ENCODE measurements at regions not wholly inside any gene's neighbourhood (a gene's known extent, or its start where the extent isn't known, plus 50 kb on each side); places are given as distances from the start of the nearest gene placed in this dataset.
"Not testable (repeated sequence)": the region's sequence is repeated elsewhere in the genome, so short reads cannot be mapped to it uniquely, and the experiment has no call there.

DNA sequence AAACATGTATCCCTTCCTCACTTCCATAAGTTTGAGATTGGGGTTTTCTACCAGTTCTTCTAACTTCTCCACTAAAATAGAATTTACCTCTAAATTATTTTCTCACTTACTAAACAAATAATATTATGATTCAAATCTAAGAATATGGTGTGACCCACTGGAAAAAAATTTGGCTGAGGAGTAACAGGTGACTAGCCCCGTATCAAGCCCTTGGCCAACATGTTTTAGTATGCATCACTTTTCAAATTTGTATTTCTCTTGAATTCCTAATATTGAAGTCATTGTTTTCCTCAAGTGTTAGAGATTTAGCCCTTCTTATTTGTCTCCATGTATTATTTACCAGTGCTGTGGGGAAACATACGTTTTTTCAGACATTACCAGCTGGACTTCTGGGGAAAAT lies 759.4 kb downstream of the NSUN3 start:
- ATAC-seq (ENCODE audit: poor library complexity), result no peak
- intact Hi-C loops (cut with DNase I), result no loop called here
- DNase-seq, result no peak

DNA sequence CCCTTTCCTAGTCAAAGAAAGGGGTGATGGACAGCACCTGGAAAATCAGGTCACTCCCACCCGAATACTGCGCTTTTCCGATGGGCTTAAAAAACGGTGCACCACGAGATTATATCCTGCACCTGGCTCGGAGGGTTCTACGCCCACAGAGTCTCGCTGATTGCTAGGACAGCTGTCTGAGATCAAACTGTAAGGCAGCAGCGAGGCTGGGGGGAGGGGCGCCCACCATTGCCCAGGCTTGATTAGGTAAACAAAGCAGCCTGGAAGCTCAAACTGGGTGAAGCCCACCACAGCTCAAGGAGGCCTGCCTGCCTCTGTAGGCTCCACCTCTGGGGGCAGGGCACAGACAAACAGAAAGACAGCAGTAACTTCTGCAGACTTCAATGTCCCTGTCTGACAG lies 783.4 kb downstream of the NSUN3 start:
- DNase-seq; ATAC-seq (ENCODE audit: poor library complexity); intact Hi-C loops (cut with DNase I): not testable (repeated sequence)

DNA sequence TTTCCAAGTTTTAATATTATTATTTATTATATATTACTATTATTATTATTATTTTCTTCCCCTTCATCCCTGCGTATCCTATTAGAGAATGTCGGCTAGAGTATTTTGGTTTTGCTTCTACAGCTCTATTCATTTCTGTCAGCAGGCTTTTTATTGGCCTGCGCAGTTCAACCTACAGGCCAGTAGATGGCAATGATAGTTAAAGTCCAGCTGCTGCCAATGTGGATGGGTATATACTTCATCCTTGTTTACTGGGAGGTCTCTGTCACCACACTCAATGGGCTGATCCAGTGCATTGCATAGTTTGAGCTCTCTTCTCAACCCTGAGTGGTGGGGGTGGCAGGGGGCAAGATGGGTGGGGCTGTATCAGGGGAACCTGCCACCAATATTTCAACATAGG lies 799.8 kb downstream of the NSUN3 start:
- intact Hi-C loops (cut with DNase I), result no loop called here
- ATAC-seq (ENCODE audit: poor library complexity) (no peak), DNase-seq (no peak)

DNA sequence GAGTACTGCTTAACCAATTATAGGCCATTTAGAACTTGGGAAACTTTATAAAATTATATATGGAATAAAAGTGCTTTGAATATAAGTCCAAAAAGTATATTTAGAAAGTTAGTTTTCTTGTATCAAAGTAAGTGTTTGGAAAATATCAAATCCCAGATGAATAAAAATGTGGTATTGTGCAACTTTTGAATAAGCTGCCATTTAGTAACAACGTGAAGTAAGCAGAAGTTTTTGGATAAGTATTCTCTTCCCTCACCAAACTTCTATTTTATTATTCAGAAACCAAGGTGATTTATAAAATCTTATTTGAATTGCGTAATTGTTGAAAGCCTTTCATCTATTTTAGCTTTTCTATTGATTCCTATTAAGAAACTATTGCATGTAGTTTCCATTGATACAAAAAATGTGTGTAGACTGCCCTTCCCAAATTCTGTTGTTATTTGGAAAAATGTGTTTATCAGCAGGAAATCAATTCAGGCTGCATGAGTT lies 806.2 kb downstream of the NSUN3 start:
- DNase-seq, result no peak
- ATAC-seq (ENCODE audit: poor library complexity), result peak; percentile 38
- intact Hi-C loops (cut with DNase I), result no loop called here

DNA sequence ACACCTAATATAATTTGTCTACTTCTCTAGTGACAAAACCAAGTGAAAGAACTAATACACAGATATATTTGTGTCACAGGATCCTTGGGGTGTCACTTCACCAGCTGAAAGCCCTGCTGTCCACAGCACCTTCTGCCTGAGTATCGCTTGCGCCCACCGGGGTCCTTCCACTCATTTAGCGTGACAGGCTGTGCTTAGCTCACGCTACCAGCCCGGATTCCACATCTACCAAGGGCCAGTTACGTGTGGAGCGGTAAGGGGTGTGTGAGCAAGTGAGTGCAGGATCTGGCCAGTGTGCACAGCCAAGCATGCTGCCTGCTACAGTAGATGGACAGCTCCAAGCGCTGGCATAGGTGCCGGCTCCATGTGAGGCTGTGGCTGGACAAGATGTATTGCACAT lies 810.9 kb downstream of the NSUN3 start:
- intact Hi-C loops (cut with DNase I), result no loop called here
- no peak for ATAC-seq (ENCODE audit: poor library complexity)

DNA sequence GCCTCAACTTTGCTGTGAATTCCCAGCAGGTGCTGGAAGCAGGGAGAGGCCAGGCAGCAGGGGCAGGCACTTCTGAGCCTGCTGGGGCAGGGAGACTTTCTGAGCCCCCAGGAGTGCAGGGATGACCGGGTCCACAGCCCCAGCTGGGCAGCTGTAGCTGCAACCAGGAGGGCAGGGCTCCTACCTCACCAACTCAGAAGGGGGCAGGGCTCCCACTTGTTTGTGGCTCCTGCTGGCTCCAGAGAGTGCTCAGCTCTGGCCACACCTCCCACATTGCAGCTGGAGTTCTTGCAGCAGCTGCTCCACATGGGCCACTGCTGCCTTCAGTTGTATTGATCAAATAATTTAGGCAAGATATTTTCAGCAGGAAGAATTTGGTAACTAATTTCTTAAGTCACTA lies 812.3 kb downstream of the NSUN3 start:
- intact Hi-C loops (cut with DNase I), result no loop called here
- ATAC-seq (ENCODE audit: poor library complexity) (no peak), DNase-seq (no peak)

More for the DNA sequence above, 810.9 kb downstream of the NSUN3 start:
- no peak for DNase-seq

DNA sequence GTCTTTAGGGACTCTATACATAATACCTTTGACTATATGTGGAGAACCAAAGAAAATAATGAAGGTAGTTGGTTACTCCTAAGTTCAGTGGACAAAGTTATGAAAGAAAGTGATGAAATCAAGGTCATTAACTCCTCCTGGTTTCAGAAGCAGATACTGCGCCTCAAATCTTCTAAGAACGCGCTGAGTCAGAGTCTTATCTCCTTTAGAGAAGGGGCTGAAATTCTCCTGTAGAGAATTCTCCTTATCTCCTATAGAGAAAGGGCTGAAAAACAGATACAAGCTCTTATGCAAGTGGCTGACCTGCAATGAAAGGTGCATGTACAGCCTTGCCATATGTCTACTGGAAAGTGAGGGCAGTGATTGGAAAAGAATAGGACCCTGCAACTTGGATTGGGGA lies 824.2 kb downstream of the NSUN3 start:
- intact Hi-C loops (cut with DNase I), result no loop called here
- DNase-seq, result no peak
- no peak for ATAC-seq (ENCODE audit: poor library complexity)

DNA sequence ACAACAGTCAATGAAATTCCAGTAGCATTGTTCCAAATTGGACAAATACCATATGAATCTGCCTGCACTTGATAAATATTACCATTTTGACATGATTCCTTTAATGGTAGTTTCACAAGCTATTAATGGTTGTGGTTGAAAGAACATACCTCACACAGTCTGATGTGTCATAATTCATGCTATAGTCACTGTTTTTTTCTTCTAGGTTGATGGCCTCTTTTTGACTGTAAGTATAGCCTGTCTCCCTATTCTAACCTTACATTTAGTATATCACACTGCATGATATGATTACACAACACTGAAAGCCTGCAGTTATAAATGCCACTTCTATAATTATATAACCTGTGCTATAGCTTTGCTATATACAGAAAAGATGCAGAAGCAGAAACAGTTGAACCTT lies 834.1 kb downstream of the NSUN3 start:
- intact Hi-C loops (cut with DNase I), result no loop called here
- ATAC-seq (ENCODE audit: poor library complexity), result no peak
- DNase-seq, result no peak

DNA sequence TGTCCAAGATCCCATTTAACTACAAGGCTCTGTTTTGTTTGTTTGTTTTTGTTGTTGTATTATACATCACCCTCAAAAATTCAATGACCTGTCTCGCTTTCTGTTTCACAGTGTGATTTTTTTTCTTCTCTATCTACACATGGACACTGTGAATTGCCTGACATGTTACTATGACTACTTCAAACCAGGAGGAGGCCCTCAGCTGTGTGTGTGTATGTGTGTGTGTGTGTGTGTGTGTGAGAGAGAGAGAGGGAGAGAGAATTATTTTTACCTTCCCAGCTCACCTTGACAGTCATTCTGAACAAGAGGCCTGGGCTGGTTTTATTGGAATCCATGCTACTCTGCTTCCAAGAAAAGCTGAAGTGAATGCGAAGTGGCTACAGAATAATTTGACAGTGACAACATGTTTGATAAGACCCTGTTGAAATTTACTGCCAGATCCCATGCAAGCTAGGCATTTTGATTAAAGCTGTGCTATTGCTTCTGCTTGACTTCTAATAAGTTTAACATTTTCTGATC lies 841.4 kb downstream of the NSUN3 start:
- ATAC-seq (ENCODE audit: poor library complexity) (peak; percentile 45), DNase-seq (no peak)
- intact Hi-C loops (cut with DNase I), result no loop called here

DNA sequence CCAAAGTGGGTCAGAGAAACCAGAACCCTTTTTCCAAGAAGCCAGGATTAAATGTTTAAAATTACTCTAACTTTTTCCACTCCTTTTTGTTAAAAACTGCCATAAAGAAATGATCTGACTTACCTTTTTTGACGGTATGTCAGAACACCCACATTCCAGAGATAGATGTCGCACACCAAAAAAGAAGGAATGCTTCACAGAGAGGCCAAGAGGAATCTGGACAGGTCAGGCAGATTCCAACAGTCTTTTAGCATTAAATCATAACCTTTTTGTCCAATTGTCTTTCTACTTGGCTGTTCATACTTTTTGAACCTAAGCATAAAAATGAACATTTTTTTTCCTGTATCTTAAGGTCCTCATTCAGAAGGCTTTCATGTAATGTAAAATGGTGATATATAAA lies 846.9 kb downstream of the NSUN3 start:
- intact Hi-C loops (cut with DNase I), result no loop called here
- DNase-seq, result no peak
- no peak for ATAC-seq (ENCODE audit: poor library complexity)

DNA sequence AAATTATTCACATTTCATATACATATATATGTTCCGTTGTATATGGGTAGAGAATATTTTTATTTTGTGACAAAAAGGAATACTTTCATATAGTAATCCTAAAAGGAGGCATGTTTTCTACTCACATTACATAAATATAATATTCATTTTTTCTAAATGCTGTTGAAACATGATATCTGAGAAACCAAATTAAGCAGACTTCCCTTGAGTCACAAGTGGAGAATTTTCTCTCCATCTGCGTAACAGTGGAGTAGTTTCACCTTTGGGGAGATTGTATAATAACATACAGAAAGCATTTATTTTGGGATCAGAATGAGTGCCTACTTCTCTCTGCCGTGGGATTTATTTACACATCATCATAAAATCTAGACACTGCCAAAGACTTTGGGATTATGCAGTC lies 849.8 kb downstream of the NSUN3 start:
- intact Hi-C loops (cut with DNase I), result no loop called here
- DNase-seq (no peak), ATAC-seq (ENCODE audit: poor library complexity) (no peak)

DNA sequence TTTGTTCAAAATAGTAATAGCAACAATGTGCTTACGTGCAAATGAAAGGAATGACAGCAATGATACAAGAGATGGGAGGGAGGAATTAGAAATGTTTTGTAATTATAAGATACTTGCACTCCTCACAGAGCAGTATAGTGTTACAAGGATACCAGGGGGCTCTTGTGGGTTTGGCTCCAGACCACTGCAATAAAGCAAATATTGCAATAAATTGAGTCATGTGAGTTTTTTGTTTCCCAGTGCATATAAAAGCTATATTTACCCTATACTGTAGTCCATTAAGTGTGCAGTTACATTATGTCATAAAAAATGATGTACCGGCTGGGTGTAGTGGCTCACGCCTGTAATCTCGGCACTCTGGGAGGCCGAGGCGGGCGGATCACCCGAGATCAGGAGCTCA lies 864.3 kb downstream of the NSUN3 start:
- DNase-seq (no peak), ATAC-seq (ENCODE audit: poor library complexity) (no peak)
- intact Hi-C loops (cut with DNase I), result no loop called here

DNA sequence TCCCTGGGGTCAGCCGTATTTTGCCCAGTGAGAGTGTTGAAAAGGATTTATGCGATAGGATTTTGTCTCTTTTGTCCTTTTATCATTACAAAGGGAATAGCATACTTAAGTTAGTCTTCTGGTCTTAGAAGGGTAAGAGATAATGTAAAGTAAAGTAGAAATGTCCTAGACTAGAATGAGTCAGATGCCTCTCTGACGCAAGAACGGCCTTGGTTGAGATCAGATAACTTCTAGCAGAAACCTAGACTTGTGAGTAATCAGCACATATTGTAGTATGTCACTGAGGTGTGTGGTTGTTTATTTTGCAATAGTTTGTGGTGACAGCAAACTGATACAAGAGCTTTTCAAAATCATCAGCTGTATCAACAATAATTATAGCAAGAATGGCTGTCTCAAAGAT lies 866.1 kb downstream of the NSUN3 start:
- no peak for DNase-seq
- peak; percentile 21 for ATAC-seq (ENCODE audit: poor library complexity)
- intact Hi-C loops (cut with DNase I), result no loop called here

DNA sequence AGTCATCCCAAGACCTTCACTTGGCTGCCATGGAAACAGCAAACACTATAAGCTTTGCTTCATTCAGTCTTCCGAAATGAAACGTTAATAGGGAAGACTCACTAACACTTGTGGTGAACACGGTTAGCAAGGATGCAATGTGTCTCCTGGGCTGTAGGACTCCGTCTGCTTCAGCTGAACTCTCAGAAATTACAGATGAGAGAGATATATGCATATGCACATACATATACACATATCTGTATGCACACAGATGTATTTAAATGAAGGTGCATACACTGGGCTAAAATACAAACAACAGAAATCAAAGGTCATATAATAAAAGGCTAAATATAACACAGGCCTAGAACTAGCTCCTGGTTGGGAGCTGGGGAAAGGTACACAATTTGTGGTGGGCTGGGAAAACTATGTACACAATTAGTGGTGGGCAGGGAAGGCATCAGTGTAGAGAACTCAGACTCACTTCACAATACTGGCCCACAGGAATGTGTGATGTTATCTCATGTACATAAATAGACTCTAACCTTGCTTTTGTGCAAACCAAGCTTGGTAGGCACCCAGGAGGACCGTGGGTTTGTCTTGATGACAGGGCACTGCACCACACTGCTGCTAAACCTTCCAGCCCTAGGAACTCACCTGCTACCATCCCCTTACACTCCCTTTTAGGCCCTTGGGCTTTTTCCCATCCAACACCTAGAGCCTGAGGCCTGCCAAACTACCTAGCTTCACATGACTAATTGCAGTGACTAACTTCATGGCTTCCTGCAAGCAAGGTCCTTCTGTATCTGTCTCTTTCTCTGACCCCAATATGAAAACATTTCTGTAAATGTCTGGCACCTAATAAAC lies 873.1 kb downstream of the NSUN3 start:
- ATAC-seq (ENCODE audit: poor library complexity) (no peak), DNase-seq (no peak)
- intact Hi-C loops (cut with DNase I), result no loop called here

DNA sequence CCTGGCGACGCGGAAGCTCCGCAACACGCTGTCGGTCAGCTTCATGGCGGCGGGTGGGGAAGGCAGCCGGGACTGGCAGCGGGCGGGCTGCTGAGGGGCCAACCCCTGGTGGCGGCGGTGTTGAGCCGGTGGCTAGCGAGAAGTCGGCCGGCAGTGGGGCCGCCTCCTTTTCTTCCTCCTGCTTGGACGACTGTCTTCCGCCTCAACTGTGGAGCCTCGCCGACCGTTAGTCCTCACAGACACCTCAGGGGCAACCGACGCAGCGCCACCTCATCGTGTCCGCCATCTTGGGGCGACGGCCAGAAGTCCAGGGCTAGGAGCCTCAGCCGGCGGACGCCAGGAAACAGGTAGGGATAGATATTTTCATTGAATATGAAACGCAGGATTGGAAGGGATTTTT lies 875.1 kb downstream of the NSUN3 start:
- DNase-seq (no peak), ATAC-seq (ENCODE audit: poor library complexity) (no peak)
- intact Hi-C loops (cut with DNase I), result no loop called here

DNA sequence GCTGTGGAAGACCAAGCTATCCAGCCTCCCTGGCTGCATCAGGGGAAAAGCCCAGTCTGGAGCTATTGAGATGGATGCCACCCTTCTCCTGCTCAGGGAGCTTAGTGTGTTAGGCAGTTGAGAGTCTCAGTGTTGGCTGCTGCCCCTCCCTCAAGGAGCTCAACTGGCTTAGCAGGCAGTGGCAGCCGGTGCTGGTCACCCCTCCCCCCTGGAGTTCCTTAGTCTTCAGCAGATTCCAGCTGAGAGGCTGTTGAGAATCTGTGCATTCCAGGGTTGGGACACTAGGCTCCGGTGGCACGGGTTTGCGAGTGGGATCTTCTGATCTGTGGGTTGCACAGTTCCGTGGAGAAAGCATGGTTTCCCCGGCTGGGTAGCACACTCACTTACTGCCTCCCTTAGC lies 883.8 kb downstream of the NSUN3 start:
- ATAC-seq (ENCODE audit: poor library complexity) (no peak), DNase-seq (no peak)
- intact Hi-C loops (cut with DNase I), result no loop called here

DNA sequence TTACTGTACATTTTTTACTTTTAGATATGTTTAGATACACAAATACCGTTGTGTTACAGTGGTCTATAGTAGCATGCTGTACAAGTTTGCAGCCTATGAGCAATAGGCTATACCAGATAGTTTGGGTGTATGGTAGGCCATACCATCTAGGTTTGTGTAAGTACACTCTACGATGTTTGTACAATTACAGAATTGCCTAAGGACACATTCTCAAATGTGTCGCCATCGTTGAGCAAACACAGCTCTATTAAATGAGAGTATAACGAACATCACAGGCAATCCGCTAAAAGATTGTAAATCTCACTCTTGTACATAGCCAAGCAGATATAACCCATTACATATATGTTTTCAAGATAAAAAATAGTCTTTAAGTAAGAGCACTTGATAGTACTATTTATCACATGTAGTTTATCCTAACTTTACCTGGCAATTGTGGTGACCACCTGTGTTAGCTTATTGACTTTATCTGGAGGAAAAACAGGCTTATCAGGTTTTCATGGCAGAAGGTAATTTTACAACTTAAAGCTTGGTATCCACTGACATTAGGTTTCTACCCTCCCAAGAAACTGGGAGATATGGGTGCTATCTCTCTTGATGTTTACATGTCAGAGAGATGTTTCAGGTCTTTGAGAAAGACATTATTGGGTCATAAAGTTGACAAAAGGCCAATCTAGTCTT lies 898.7 kb downstream of the NSUN3 start:
- ATAC-seq (ENCODE audit: poor library complexity), result no peak
- intact Hi-C loops (cut with DNase I), result no loop called here
- no peak for DNase-seq

DNA sequence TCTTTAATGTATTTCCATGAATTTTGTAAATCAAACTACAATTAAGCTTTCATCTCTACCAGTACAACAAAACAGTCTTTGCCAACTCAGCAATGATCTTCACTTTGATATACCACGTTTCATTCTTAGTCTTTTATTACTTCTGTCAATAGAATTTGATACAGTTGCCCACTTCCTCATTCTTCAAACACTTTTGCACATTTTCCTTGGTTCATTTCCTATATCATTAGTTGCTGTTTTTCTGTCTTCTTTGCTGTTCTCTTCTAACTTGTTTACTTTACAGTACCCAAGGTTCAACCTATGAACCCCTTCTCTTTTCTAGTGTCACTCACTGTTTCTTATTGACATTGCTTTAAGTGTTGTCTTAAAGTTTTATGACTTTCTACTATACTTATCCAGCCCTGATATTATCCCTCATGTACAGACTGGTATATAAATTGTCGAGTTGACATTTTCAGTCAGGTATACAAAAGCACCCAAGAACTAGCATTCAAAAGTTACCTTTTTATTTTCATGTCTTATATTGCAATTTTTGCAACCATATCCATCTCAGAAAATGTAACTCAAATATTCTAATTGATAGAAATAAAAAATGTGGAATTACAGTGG lies 903.1 kb downstream of the NSUN3 start:
- ATAC-seq (ENCODE audit: poor library complexity), result no peak
- DNase-seq, result no peak
- intact Hi-C loops (cut with DNase I), result no loop called here

DNA sequence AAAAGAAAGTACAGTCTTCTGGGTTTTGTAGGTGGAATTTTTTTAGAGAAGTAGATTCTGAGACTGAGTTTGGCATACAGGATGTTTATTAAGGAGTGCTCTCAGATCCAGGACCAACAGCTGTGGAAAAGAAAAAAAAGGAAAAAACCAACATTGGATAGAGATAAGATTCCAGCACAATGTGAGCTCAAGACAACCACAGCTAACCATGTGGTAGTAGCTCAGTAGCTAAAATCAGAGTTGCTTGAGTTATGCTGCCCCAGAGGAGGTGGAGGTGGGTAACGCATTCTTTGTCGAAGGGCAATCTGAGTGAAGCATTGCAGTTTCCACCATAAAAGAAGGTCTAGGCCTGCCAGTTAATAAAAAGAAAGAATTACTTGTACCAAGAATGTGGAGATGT lies 904.3 kb downstream of the NSUN3 start:
- no peak for DNase-seq
- intact Hi-C loops (cut with DNase I), result no loop called here
- ATAC-seq (ENCODE audit: poor library complexity), result peak; percentile 86

DNA sequence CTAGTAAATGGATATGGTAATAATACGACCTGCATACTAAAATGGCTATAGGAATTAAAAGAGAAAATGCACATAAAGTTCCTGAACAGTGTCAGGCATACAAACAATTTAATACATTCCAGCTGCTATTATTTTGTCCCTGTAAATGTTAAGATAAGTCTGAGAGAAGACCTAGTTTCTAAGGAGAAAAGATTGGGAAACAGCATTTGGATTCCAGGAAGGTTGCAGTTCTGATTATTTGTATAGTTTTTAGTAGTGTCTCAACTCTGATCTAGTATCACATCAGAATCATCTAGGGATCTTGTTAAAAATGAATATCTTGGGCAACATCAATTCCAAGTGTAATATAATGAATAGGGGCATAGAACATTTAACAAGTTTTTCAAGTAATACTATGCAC lies 905.7 kb downstream of the NSUN3 start:
- DNase-seq, result no peak
- ATAC-seq (ENCODE audit: poor library complexity), result peak; percentile 69
- intact Hi-C loops (cut with DNase I), result no loop called here
